ENCODE measurements at regions not wholly inside any gene's neighbourhood (a gene's known extent, or its start where the extent isn't known, plus 50 kb on each side); places are given as distances from the start of the nearest gene placed in this dataset.

DNA sequence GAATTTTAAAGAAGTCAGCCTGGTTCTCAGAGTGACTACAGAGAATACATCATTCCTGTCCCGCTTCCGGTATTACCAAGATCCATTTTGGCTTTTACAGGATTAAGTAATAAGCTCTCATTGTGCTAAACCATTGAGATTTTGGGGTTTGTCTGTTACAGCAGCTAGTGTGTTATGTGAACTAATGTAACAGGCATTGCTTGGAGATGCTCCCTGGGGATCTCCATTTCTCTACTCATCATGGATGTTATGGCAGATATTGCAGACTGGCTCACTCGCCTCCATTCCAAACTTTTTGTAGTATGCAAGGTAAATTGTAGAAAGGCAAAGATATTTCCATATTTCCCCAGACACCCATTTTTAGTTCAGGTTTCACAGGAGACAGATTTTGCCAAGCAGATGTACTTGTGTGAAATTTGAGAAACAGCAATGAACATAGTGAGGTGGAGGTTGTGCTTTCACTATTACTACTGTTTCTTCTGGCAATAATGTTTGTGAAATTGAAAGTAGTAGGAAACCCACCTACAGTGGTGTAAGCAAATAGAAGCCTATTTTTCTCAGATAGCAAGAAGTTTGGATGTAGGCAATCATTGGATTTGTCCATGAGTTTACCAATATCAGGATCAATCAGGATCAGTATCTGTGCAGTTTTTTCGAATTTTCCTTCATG, 177.1 kb upstream of the GALNT15 start:
- Histone ChIP-seq H3K4me3 (no peak overlapping the region), H3K36me3 (no peaks in the 10 kb centered on the region), H3K9me3 (no peaks in the 10 kb centered on the region), H3K4me1 (ENCODE audit: insufficient read depth) (no peaks in the 10 kb centered on the region), H3K27me3 (no peaks in the 10 kb centered on the region), H3K27ac (no peak overlapping the region)
- intact Hi-C loops (cut with DNase I) = no loop called here
- 70 to 86% (median 85%) methylated on average over 4 of the region's 4 CpGs for WGBS, 3 donors
- TF ChIP-seq POLR2A (IDR thresholded peaks at IDR 0.05) = no peak
- no peak for TF ChIP-seq CTCF (IDR thresholded peaks at IDR 0.05)
- DNase-seq = no peak

DNA sequence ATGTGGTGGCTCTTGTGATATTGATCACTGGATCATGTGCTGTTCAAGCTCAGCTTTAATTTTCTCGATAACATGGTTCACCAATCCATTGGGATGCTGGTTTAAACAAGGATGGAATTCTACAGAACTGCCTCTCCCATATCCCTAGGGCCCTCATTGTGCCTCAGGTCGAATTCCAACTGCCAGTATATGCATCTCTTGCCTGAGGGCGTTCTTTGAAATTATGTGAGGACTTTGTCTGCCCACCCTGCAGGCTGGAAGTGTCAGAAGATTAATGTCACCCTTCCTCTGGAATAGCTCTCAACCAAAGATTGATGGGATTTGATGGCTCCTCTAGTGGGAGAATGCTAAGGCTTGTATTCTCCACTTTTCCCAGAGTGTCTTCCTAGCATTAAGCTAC, 175.6 kb upstream of the GALNT15 start:
- H3K9me3 ChIP-seq = no peaks in the 10 kb centered on the region
- TF ChIP-seq CTCF (IDR thresholded peaks at IDR 0.05) (no peak), POLR2A (IDR thresholded peaks at IDR 0.05) (no peak), EP300 (IDR thresholded peaks at IDR 0.05) (no peak)
- no peak for DNase-seq
- H3K4me1 ChIP-seq (ENCODE audit: insufficient read depth) = no peaks in the 10 kb centered on the region
- intact Hi-C loops (cut with DNase I) = no loop called here
- no peaks in the 10 kb centered on the region for H3K36me3 ChIP-seq
- H3K27ac ChIP-seq = no peak overlapping the region
- H3K4me3 ChIP-seq = no peak overlapping the region
- WGBS, 3 donors = 76 to 85% (median 77%) methylated on average over 3 of the region's 3 CpGs
- H3K27me3 ChIP-seq = no peaks in the 10 kb centered on the region

DNA sequence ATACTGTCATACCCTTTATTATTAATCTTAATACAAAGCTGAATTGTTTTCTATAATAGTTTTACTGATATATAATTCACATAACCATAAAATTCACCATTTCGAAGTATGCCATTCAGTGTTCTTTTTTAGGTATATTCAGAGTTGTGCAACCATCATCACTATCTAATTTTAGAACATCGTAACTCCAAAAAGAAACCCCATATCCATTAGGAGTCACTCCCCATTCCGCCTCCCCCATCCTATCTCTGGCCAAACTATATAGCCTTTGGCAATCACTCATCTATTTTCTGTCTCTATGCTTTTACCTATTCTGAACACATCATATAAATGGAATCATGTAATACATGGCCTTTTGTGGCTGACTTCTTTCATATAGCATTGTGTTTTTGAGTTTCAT, 169.7 kb upstream of the GALNT15 start:
- no peak for DNase-seq
- Histone ChIP-seq H3K4me3 (no peak overlapping the region), H3K36me3 (no peaks in the 10 kb centered on the region), H3K9me3 (no peaks in the 10 kb centered on the region), H3K27me3 (no peaks in the 10 kb centered on the region), H3K27ac (no peak overlapping the region), H3K4me1 (ENCODE audit: insufficient read depth) (no peaks in the 10 kb centered on the region)
- TF ChIP-seq POLR2A (IDR thresholded peaks at IDR 0.05) (no peak), EP300 (IDR thresholded peaks at IDR 0.05) (no peak), CTCF (IDR thresholded peaks at IDR 0.05) (no peak)
- intact Hi-C loops (cut with DNase I) = no loop called here
- WGBS, 3 donors = 91 to 95% (median 92%) methylated on average over 3 of the region's 3 CpGs

DNA sequence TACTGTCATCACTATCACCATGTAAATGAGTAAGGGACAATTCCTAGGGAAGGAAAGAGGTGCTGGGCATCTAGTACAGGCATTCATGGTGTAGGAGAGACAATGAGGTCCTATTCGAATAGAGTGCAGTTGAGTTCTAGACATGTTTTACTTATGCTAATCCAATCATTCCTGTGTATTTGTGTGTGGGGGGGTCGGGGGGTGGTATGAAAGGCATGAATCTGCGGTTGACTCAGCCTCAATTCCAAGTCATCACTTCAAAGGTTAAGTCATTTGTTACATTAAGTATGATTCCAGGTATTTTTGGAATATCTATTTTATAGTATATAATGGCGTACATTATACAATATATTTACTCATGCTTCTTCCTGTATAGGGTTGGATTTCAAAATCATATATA, 163.1 kb upstream of the GALNT15 start:
- H3K4me1 ChIP-seq (ENCODE audit: insufficient read depth) = no peaks in the 10 kb centered on the region
- H3K4me3 ChIP-seq = no peak overlapping the region
- H3K9me3 ChIP-seq = no peaks in the 10 kb centered on the region
- WGBS, 3 donors = 86 to 90% (median 88%) methylated on average over 4 of the region's 4 CpGs
- intact Hi-C loops (cut with DNase I) = no loop called here
- H3K27ac ChIP-seq = no peak overlapping the region
- no peak for TF ChIP-seq CTCF (IDR thresholded peaks at IDR 0.05)
- TF ChIP-seq POLR2A (IDR thresholded peaks at IDR 0.05) = no peak
- TF ChIP-seq EP300 (IDR thresholded peaks at IDR 0.05) = no peak
- no peak for DNase-seq
- H3K27me3 ChIP-seq = no peaks in the 10 kb centered on the region
- no peaks in the 10 kb centered on the region for H3K36me3 ChIP-seq
